Activated CD4-positive, alpha-beta T cell treated with anti-CD3 and anti-CD28 coated beads for 48 hours (primary cell): ENCODE measurements at regions not wholly inside any gene's neighbourhood (a gene's known extent, or its start where the extent isn't known, plus 50 kb on each side); places are given as distances from the start of the nearest gene placed in this dataset.

Experiments used
- DNase-seq: peaks from one replicate; pipeline ENCODE4 v3.0.0-alpha.2; 2020

- DNase-seq = no peak
Measured at GRCh38 chr3:194973366-194974000, 287.8 kb downstream of the FAM43A start.

- DNase-seq = no peak
Measured at GRCh38 chr3:194974468-194975135, 288.9 kb downstream of the FAM43A start.

GRCh38 chr3:194976049-194976451 lies 290.4 kb downstream of the FAM43A start:
- DNase-seq = no peak

- no peak for DNase-seq
Measured at GRCh38 chr3:194976874-194977273, 291.2 kb downstream of the FAM43A start.

GRCh38 chr3:194977356-194977755 lies 291.7 kb downstream of the FAM43A start:
- DNase-seq = no peak

GRCh38 chr3:194979173-194979572 lies 291.8 kb downstream of the XXYLT1 start:
- no peak for DNase-seq

GRCh38 chr3:194982472-194982871 lies 288.5 kb downstream of the XXYLT1 start:
- DNase-seq = no peak

- DNase-seq = no peak
Measured at GRCh38 chr3:194983121-194983520, 287.8 kb downstream of the XXYLT1 start.

- DNase-seq = no peak
Measured at GRCh38 chr3:194983620-194984019, 287.3 kb downstream of the XXYLT1 start.

- no peak for DNase-seq
Measured at GRCh38 chr3:194984066-194984465, 286.9 kb downstream of the XXYLT1 start.

GRCh38 chr3:194984622-194985021 lies 286.3 kb downstream of the XXYLT1 start:
- no peak for DNase-seq

- DNase-seq = no peak
Measured at GRCh38 chr3:194985031-194985578, 285.9 kb downstream of the XXYLT1 start.

GRCh38 chr3:194986208-194987043 lies 284.5 kb downstream of the XXYLT1 start:
- peak; percentile 13 for DNase-seq

GRCh38 chr3:194987571-194988494 lies 283.1 kb downstream of the XXYLT1 start:
- no peak for DNase-seq

GRCh38 chr3:194988495-194989165 lies 282.3 kb downstream of the XXYLT1 start:
- no peak for DNase-seq

- no peak for DNase-seq
Measured at GRCh38 chr3:194989241-194989640, 281.7 kb downstream of the XXYLT1 start.

- no peak for DNase-seq
Measured at GRCh38 chr3:194990454-194991337, 280.3 kb downstream of the XXYLT1 start.

GRCh38 chr3:194991338-194991654 lies 279.7 kb downstream of the XXYLT1 start:
- DNase-seq = no peak

GRCh38 chr3:194993896-194994295 lies 277.1 kb downstream of the XXYLT1 start:
- no peak for DNase-seq

GRCh38 chr3:194994551-194994981 lies 276.4 kb downstream of the XXYLT1 start:
- no peak for DNase-seq

GRCh38 chr3:194995334-194995733 lies 275.6 kb downstream of the XXYLT1 start:
- DNase-seq = no peak
